ENCODE measurements at regions not wholly inside any gene's neighbourhood (a gene's known extent, or its start where the extent isn't known, plus 50 kb on each side); places are given as distances from the start of the nearest gene placed in this dataset.

- Histone ChIP-seq H3K9me3 (ENCODE audit: control insufficient read depth in 2 of 3, low read length in 3 of 3) (no peaks in the 10 kb centered on the region), H3K4me1 (ENCODE audit: control insufficient read depth in 2 of 2, insufficient read depth in 2 of 2, low read length in 2 of 2) (peaks cover 16 to 24% of the 10 kb centered on the region in 2 donors), H3K27ac (ENCODE audit: low read depth, low read length) (peak overlapping the region; percentile 90), H3K4me3 (ENCODE audit: low read length) (peak overlapping the region; percentile 78), H3K36me3 (ENCODE audit: control insufficient read depth in 2 of 3, insufficient read depth in 3 of 3, low read length in 3 of 3) (peaks cover 0 to 11% (median 0%) of the 10 kb centered on the region in 3 experiments), H3K27me3 (ENCODE audit: control insufficient read depth in 2 of 2, insufficient read depth in 2 of 2, low read length in 2 of 2) (no peaks in the 10 kb centered on the region)
- intact Hi-C loops (cut with micrococcal nuclease) = loop anchor here (1.0 to 10.0 kb wide), 19 partner anchors 65 to 1987 kb away; partner anchors contain the start of genes PGM1 (in 2 of the 2), AK4 (in 1 of the 2), CACHD1 (in 1 of the 2) and EFCAB7 (in 1 of the 2)
- Mint-ChIP-seq H3K4me1 (peaks cover 43 to 62% (median 55%) of the 10 kb centered on the region in 7 donors), H3K36me3 (peaks cover 0 to 9% (median 0%) of the 10 kb centered on the region in 5 donors), H3K27me3 (no peaks in the 10 kb centered on the region), H3K9me3 (peaks cover 0 to 5% (median 0%) of the 10 kb centered on the region in 11 donors), H3K4me3 (peak overlapping the region; percentile 85 to 99 (median 97)), H3K27ac (peak overlapping the region; percentile 93 to 100 (median 100))
- ATAC-seq = peak; percentile 39
- ChIA-PET CTCF (interaction anchor here (0.9 kb wide), 1 partner anchor 105 kb away, joined by 3 read pairs; no protein-coding TSS in a partner anchor), POLR2A (interaction anchor here (0.6 to 2.2 kb wide), 8 partner anchors 8 to 1622 kb away, joined by 3 to 19 read pairs (median 4); partner anchors contain the start of genes JAK1, LEPR and LEPROT)
- DNase-seq = peak; percentile 48 to 75 (median 67)
Measured at GRCh38 chr1:65067491-65068201, 80.4 kb upstream of the AK4 start.

- Mint-ChIP-seq H3K4me3 (peak overlapping the region; percentile 85 to 99 (median 97)), H3K36me3 (peaks cover 0 to 9% (median 0%) of the 10 kb centered on the region in 5 donors), H3K9me3 (peaks cover 0 to 5% (median 0%) of the 10 kb centered on the region in 11 donors), H3K27ac (peak overlapping the region; percentile 93 to 100 (median 100)), H3K27me3 (no peaks in the 10 kb centered on the region), H3K4me1 (peaks cover 35 to 62% (median 53%) of the 10 kb centered on the region in 7 donors)
- H3K9me3 ChIP-seq (ENCODE audit: control insufficient read depth in 2 of 3, low read length in 3 of 3) = no peaks in the 10 kb centered on the region
- ChIA-PET POLR2A (interaction anchor here (0.6 to 2.2 kb wide), 11 partner anchors 8 to 1623 kb away, joined by 3 to 19 read pairs (median 4); partner anchors contain the start of genes JAK1, LEPR and LEPROT), CTCF (interaction anchor here (0.9 kb wide), 1 partner anchor 106 kb away, joined by 3 read pairs; no protein-coding TSS in a partner anchor)
- H3K27ac ChIP-seq (ENCODE audit: low read depth, low read length) = peak overlapping the region; percentile 90
- peaks cover 15 to 18% of the 10 kb centered on the region in 2 donors for H3K4me1 ChIP-seq (ENCODE audit: control insufficient read depth in 2 of 2, insufficient read depth in 2 of 2, low read length in 2 of 2)
- H3K4me3 ChIP-seq (ENCODE audit: low read length) = peak overlapping the region; percentile 78
- H3K27me3 ChIP-seq (ENCODE audit: control insufficient read depth in 2 of 2, insufficient read depth in 2 of 2, low read length in 2 of 2) = no peaks in the 10 kb centered on the region
- peaks cover 0 to 11% (median 0%) of the 10 kb centered on the region in 3 experiments for H3K36me3 ChIP-seq (ENCODE audit: control insufficient read depth in 2 of 3, insufficient read depth in 3 of 3, low read length in 3 of 3)
- peak in 7 of 9 donors; percentile 36 to 59 (median 45) for DNase-seq
- ATAC-seq = no peak
- intact Hi-C loops (cut with micrococcal nuclease) = loop anchor here (1.0 to 10.0 kb wide), 17 partner anchors 80 to 1986 kb away; partner anchors contain the start of genes PGM1 (in 2 of the 2), AK4 (in 1 of the 2), CACHD1 (in 1 of the 2) and EFCAB7 (in 1 of the 2)
Measured at GRCh38 chr1:65068202-65069010, 79.6 kb upstream of the AK4 start.

GRCh38 chr1:65069011-65069565 lies 78.9 kb upstream of the AK4 start:
- peak overlapping the region; percentile 93 to 100 (median 100) for H3K27ac Mint-ChIP-seq
- intact Hi-C loops (cut with micrococcal nuclease) = loop anchor here (1.0 to 10.0 kb wide), 15 partner anchors 80 to 1986 kb away; partner anchors contain the start of genes PGM1 (in 2 of the 2), AK4 (in 1 of the 2), CACHD1 (in 1 of the 2) and EFCAB7 (in 1 of the 2)

GRCh38 chr1:65072845-65073244 lies 75.2 kb upstream of the AK4 start:
- intact Hi-C loops (cut with micrococcal nuclease) = loop anchor here in 1 of 2 donors (10.0 kb wide), 1 partner anchor 328 kb away; the partner anchor contains the start of gene RAVER2
- Mint-ChIP-seq H3K4me3 (peak overlapping the region in 1 of 10 donors; percentile 63), H3K4me1 (peaks cover 19 to 51% (median 42%) of the 10 kb centered on the region in 7 donors), H3K36me3 (no peaks in the 10 kb centered on the region), H3K27ac (peak overlapping the region in 3 of 9 donors; percentile 28 to 39 (median 34)), H3K9me3 (no peaks in the 10 kb centered on the region), H3K27me3 (no peaks in the 10 kb centered on the region)
- ATAC-seq (no peak), DNase-seq (no peak)
- ChIA-PET POLR2A (interaction anchor here (0.6 kb wide), 1 partner anchor 72 kb away, joined by 3 read pairs; no protein-coding TSS in a partner anchor), CTCF (interaction anchor here (7.1 kb wide), 1 partner anchor 9 kb away, joined by 112 read pairs; no protein-coding TSS in a partner anchor)
- Histone ChIP-seq H3K27ac (ENCODE audit: low read depth, low read length) (no peak overlapping the region), H3K36me3 (ENCODE audit: control insufficient read depth in 2 of 3, insufficient read depth in 3 of 3, low read length in 3 of 3) (peaks cover 0 to 2% (median 0%) of the 10 kb centered on the region in 3 experiments), H3K4me3 (ENCODE audit: low read length) (no peak overlapping the region), H3K9me3 (ENCODE audit: control insufficient read depth in 2 of 3, low read length in 3 of 3) (no peaks in the 10 kb centered on the region), H3K4me1 (ENCODE audit: control insufficient read depth in 2 of 2, insufficient read depth in 2 of 2, low read length in 2 of 2) (peaks cover 12% of the 10 kb centered on the region in 2 donors), H3K27me3 (ENCODE audit: control insufficient read depth in 2 of 2, insufficient read depth in 2 of 2, low read length in 2 of 2) (no peaks in the 10 kb centered on the region)

More at GRCh38 chr1:65069011-65069565, 78.9 kb upstream of the AK4 start:
- no peak for ATAC-seq
- peak overlapping the region; percentile 78 for H3K4me3 ChIP-seq (ENCODE audit: low read length)
- H3K4me3 Mint-ChIP-seq = peak overlapping the region; percentile 85 to 99 (median 97)
- peaks cover 15 to 17% of the 10 kb centered on the region in 2 donors for H3K4me1 ChIP-seq (ENCODE audit: control insufficient read depth in 2 of 2, insufficient read depth in 2 of 2, low read length in 2 of 2)
- H3K4me1 Mint-ChIP-seq = peaks cover 33 to 57% (median 51%) of the 10 kb centered on the region in 7 donors
- peaks cover 0 to 11% (median 0%) of the 10 kb centered on the region in 3 experiments for H3K36me3 ChIP-seq (ENCODE audit: control insufficient read depth in 2 of 3, insufficient read depth in 3 of 3, low read length in 3 of 3)
- H3K36me3 Mint-ChIP-seq = peaks cover 0 to 9% (median 0%) of the 10 kb centered on the region in 5 donors
- peak in 7 of 9 donors; percentile 20 to 61 (median 30) for DNase-seq
- no peaks in the 10 kb centered on the region for H3K27me3 Mint-ChIP-seq
- H3K9me3 ChIP-seq (ENCODE audit: control insufficient read depth in 2 of 3, low read length in 3 of 3) = no peaks in the 10 kb centered on the region
- peak overlapping the region; percentile 90 for H3K27ac ChIP-seq (ENCODE audit: low read depth, low read length)
- peaks cover 0 to 5% (median 0%) of the 10 kb centered on the region in 11 donors for H3K9me3 Mint-ChIP-seq
- H3K27me3 ChIP-seq (ENCODE audit: control insufficient read depth in 2 of 2, insufficient read depth in 2 of 2, low read length in 2 of 2) = no peaks in the 10 kb centered on the region
- ChIA-PET CTCF (no interaction called here), POLR2A (interaction anchor here (0.7 to 2.2 kb wide), 6 partner anchors 22 to 1210 kb away, joined by 3 to 19 read pairs (median 4); partner anchors contain the start of genes JAK1, LEPR and LEPROT)

- ATAC-seq = peak; percentile 97
- Histone ChIP-seq H3K27ac (ENCODE audit: low read depth, low read length) (no peak overlapping the region), H3K27me3 (ENCODE audit: control insufficient read depth in 2 of 2, insufficient read depth in 2 of 2, low read length in 2 of 2) (no peaks in the 10 kb centered on the region), H3K4me1 (ENCODE audit: control insufficient read depth in 2 of 2, insufficient read depth in 2 of 2, low read length in 2 of 2) (peaks cover under 1 to 4% of the 10 kb centered on the region in 2 donors), H3K36me3 (ENCODE audit: control insufficient read depth in 2 of 3, insufficient read depth in 3 of 3, low read length in 3 of 3) (no peaks in the 10 kb centered on the region), H3K4me3 (ENCODE audit: low read length) (no peak overlapping the region), H3K9me3 (ENCODE audit: control insufficient read depth in 2 of 3, low read length in 3 of 3) (no peaks in the 10 kb centered on the region)
- H3K27me3 Mint-ChIP-seq = peaks cover 0 to 9% (median 4%) of the 10 kb centered on the region in 5 donors
- H3K9me3 Mint-ChIP-seq = no peaks in the 10 kb centered on the region
- POLR2A ChIA-PET = interaction anchor here (0.6 to 2.4 kb wide), 6 partner anchors 7 to 109 kb away, joined by 3 to 44 read pairs (median 4); partner anchors contain the start of gene JAK1
- intact Hi-C loops (cut with micrococcal nuclease) = loop anchor here (1.0 to 10.0 kb wide), 12 partner anchors 12 to 807 kb away; partner anchors contain the start of gene RAVER2 (in 2 of the 2)
- peak in 8 of 9 donors; percentile 43 to 81 (median 72) for DNase-seq
- H3K27ac Mint-ChIP-seq = peak overlapping the region in 3 of 9 donors; percentile 26 to 76 (median 43)
- peak overlapping the region in 1 of 10 donors; percentile 22 for H3K4me3 Mint-ChIP-seq
- no peaks in the 10 kb centered on the region for H3K36me3 Mint-ChIP-seq
- H3K4me1 Mint-ChIP-seq = peaks cover 6 to 34% (median 28%) of the 10 kb centered on the region in 7 donors
- CTCF ChIA-PET = interaction anchor here (0.6 to 7.1 kb wide), 20 partner anchors 11 to 1777 kb away, joined by 3 to 112 read pairs (median 4); no protein-coding TSS in a partner anchor
Measured at GRCh38 chr1:65075123-65075976, 72.7 kb upstream of the AK4 start.

All from naive thymus-derived CD4-positive, alpha-beta T cell (primary cell).